ENCODE measurements at regions not wholly inside any gene's neighbourhood (a gene's known extent, or its start where the extent isn't known, plus 50 kb on each side); places are given as distances from the start of the nearest gene placed in this dataset.
"Not testable (repeated sequence)": the region's sequence is repeated elsewhere in the genome, so short reads cannot be mapped to it uniquely, and the experiment has no call there.

DNA sequence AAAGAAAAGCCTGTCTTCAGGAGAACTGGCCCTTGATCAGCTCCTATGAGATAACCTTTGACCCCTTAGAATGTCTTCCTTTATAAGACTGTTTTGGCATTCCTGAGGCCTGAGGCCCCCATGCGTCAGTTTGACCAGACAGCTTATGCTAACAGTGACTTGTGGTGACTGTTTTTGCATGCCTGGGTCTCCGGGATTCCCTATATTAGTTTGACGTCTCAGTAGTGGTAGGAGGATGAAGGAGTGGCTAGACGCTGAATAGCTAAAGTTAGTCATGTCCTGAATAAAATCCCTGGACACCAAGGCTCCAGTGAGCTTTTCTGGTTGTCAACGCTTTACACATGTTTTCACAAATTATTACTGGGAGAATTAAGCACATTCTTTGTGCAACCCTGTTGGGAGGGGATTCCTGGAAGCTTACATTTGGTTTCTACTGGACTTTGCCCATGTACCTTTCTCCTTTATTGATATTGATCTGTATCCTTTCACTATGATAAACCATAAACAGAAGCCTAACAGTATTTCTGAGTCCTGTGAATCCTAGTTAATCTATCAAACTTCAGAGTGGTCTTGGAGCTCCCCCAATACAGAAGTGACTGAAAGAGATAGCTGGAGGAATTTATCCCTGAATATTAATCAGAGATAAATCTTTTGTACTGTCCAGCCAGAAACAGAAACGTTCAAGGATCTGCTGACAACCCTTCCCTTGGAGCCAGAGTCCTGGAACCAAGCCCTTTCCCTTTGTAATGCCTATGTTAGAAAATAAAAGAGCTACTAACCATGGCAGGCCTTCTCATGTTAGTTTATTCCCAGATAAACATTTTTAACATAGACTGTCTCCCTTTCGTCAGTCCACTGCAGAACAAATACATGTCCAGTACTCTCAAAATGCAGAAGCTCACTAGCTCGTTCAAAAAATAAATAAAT is 479.2 kb downstream of the RPS29 start:
- Histone ChIP-seq H3K9me3 (no peaks in the 10 kb centered on the region), H3K27me3 (no peaks in the 10 kb centered on the region), H3K4me1 (no peaks in the 10 kb centered on the region), H3K27ac (no peak overlapping the region), H3K36me3 (no peaks in the 10 kb centered on the region), H3K4me3 (no peak overlapping the region)
- TF ChIP-seq EP300 (IDR thresholded peaks at IDR 0.05): no peak
- DNase-seq (no peak), ATAC-seq (ENCODE audit: low FRiP score in 2 of 2) (no peak)
- WGBS, 2 donors: 47 to 60% methylated on average over 8 of the region's 8 CpGs

DNA sequence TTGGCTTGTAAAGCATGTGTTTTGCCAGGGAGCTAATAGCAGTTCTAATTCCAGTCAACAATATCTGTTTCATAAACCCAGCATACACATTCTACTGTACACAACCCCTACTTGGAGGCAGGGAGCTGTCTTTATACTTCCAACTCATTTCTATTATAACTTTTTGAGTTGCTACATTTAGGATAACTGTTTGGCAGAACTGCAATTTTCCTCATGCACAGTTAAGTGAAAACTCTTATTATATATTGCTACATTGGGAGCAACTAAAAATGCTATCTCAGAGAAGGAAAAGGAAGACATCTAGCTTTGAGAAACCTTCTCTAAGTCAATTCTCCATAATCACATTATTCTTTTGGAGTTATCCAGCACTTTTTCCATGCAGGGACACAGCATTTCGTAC is 480.2 kb downstream of the RPS29 start:
- Histone ChIP-seq H3K4me3 (no peak overlapping the region), H3K27ac (no peak overlapping the region), H3K9me3 (no peaks in the 10 kb centered on the region), H3K27me3 (no peaks in the 10 kb centered on the region), H3K36me3 (no peaks in the 10 kb centered on the region), H3K4me1 (no peaks in the 10 kb centered on the region)
- ATAC-seq (ENCODE audit: low FRiP score in 2 of 2) (no peak), DNase-seq (no peak)
- TF ChIP-seq POLR2AphosphoS5 (IDR thresholded peaks at IDR 0.05): no peak
- no peak for TF ChIP-seq EP300 (IDR thresholded peaks at IDR 0.05)
- TF ChIP-seq, protein P1, sequence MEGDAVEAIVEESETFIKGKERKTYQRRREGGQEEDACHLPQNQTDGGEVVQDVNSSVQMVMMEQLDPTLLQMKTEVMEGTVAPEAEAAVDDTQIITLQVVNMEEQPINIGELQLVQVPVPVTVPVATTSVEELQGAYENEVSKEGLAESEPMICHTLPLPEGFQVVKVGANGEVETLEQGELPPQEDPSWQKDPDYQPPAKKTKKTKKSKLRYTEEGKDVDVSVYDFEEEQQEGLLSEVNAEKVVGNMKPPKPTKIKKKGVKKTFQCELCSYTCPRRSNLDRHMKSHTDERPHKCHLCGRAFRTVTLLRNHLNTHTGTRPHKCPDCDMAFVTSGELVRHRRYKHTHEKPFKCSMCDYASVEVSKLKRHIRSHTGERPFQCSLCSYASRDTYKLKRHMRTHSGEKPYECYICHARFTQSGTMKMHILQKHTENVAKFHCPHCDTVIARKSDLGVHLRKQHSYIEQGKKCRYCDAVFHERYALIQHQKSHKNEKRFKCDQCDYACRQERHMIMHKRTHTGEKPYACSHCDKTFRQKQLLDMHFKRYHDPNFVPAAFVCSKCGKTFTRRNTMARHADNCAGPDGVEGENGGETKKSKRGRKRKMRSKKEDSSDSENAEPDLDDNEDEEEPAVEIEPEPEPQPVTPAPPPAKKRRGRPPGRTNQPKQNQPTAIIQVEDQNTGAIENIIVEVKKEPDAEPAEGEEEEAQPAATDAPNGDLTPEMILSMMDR (IDR thresholded peaks at IDR 0.05): no peak
- TF ChIP-seq POLR2A (IDR thresholded peaks at IDR 0.05): no peak
- 64 to 72% methylated on average over 1 of the region's 1 CpG for WGBS, 2 donors

DNA sequence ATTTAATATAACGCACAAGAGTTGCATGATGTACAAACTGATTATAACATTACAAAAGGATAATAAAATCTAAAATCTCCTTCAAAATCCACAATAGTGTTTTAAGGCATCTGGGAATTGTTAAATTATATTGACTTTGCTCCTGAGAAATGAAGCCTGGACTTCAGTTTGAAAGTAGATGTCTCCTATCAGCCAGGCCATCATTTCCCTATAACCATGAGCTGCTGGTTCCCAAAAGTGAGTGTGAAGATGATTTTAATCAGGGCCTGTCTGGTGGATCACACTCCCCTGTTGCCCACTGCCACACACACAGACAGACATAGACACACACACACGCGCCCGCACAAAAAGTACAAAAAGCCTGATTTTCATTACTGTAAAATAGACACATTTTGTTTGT is 480.7 kb downstream of the RPS29 start:
- no peaks in the 10 kb centered on the region for H3K36me3 ChIP-seq
- no peak overlapping the region for H3K4me3 ChIP-seq
- DNase-seq (no peak), ATAC-seq (ENCODE audit: low FRiP score in 2 of 2) (no peak)
- no peaks in the 10 kb centered on the region for H3K9me3 ChIP-seq
- no peaks in the 10 kb centered on the region for H3K4me1 ChIP-seq
- 88 to 93% methylated on average over 4 of the region's 4 CpGs for WGBS, 2 donors
- H3K27me3 ChIP-seq: no peaks in the 10 kb centered on the region
- TF ChIP-seq POLR2A (IDR thresholded peaks at IDR 0.05): no peak
- TF ChIP-seq, protein P1 (IDR thresholded peaks at IDR 0.05): no peak
- TF ChIP-seq EP300 (IDR thresholded peaks at IDR 0.05): no peak
- no peak for TF ChIP-seq POLR2AphosphoS5 (IDR thresholded peaks at IDR 0.05)
- H3K27ac ChIP-seq: no peak overlapping the region

DNA sequence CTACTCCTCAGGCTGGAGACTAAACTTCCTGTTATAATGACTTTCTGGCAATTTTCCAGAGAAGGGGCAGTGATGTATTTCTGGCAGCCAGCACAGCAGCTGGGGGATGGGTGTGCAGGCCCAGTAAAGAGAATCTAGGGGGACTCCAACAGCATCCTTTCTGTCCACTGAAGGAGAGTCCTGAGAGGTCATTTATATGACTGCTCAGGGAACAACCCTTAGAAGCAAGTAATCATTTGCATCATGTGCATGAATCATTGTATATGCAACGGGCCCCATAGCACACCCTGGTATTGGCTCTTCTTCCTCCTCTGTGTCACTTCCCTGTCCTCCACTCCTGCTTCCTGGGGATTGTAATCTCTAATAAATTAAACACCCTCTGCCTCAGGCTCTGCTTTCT is 493.8 kb downstream of the RPS29 start:
- Histone ChIP-seq H3K27me3 (no peaks in the 10 kb centered on the region), H3K9me3 (no peaks in the 10 kb centered on the region), H3K4me3 (no peak overlapping the region), H3K36me3 (no peaks in the 10 kb centered on the region), H3K27ac (no peak overlapping the region), H3K4me1 (no peaks in the 10 kb centered on the region)
- TF ChIP-seq POLR2A (IDR thresholded peaks at IDR 0.05) (no peak), POLR2AphosphoS5 (IDR thresholded peaks at IDR 0.05) (no peak), EP300 (IDR thresholded peaks at IDR 0.05) (no peak)
- TF ChIP-seq, protein P1 (IDR thresholded peaks at IDR 0.05): no peak
- WGBS, 2 donors: 41 to 63% methylated on average over 1 of the region's 1 CpG
- DNase-seq (no peak), ATAC-seq (ENCODE audit: low FRiP score in 2 of 2) (no peak)

DNA sequence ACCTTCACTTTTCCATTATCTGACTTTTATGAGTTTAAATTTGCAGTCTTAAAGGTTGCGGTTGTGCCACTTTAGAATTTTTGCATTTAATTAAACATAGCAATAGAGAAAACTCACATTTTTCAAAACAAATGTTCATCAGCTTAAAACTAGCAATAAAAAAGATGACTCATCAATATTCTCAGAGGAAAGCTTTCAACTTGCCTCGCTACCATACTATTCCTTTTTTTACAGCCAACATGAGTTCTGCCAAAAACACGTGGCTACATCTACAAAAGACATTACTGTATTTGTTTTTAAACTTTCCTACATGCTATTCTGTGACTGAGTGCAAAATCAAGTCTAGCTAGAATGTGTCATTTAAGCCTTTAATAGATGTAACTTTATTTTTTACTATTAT is 497.1 kb downstream of the RPS29 start:
- DNase-seq: no peak
- no peaks in the 10 kb centered on the region for H3K9me3 ChIP-seq
- H3K27ac ChIP-seq: no peak overlapping the region
- no peaks in the 10 kb centered on the region for H3K27me3 ChIP-seq
- no peak for ATAC-seq (ENCODE audit: low FRiP score in 2 of 2)
- H3K4me1 ChIP-seq: no peaks in the 10 kb centered on the region
- no peak overlapping the region for H3K4me3 ChIP-seq
- H3K36me3 ChIP-seq: no peaks in the 10 kb centered on the region
- TF ChIP-seq, protein P1 (IDR thresholded peaks at IDR 0.05): no peak
- TF ChIP-seq EP300 (IDR thresholded peaks at IDR 0.05): no peak
- TF ChIP-seq POLR2AphosphoS5 (IDR thresholded peaks at IDR 0.05): no peak
- no peak for TF ChIP-seq POLR2A (IDR thresholded peaks at IDR 0.05)
- WGBS, 2 donors: 73 to 89% methylated on average over 3 of the region's 3 CpGs

DNA sequence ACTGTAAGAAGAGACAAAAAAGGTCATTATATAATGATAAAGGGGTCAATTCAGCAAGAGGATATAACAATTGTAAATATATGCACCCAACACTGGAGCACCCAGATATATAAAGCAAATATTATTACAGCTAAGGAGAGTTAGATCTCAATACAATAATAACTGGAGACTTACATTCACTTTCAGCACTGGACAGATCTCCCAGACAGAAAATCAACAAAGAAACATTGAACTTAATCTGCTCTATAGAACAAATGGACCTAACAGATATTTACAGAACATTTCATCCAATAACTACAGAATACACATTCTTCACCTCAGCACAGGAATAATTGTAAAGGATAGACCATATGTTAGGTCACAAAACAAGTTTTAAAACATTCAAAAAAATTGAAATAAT is 512.9 kb downstream of the RPS29 start:
- not testable (repeated sequence) for ATAC-seq (ENCODE audit: low FRiP score in 2 of 2); H3K36me3 ChIP-seq; H3K27ac ChIP-seq; H3K9me3 ChIP-seq; H3K4me3 ChIP-seq; H3K4me1 ChIP-seq; H3K27me3 ChIP-seq; DNase-seq

All from upper lobe of left lung (tissue), 6 donors.